HG03108 (cell line): ENCODE measurements at regions not wholly inside any gene's neighbourhood (a gene's known extent, or its start where the extent isn't known, plus 50 kb on each side); places are given as distances from the start of the nearest gene placed in this dataset.

Experiments
- ATAC-seq: cut with Tn5 transposase; IDR thresholded peaks from one replicate; pipeline ENCODE4 v1.9.1; 2021; ENCODE audit warnings: moderate library complexity; ENCODE audit not compliant: unreplicated experiment

- no peak for ATAC-seq
Observed at GRCh38 chr2:144163592-144163991, 356.3 kb downstream of the ZEB2 start.

GRCh38 chr2:144162652-144163051 lies 357.3 kb downstream of the ZEB2 start:
- ATAC-seq, result no peak

- no peak for ATAC-seq
Observed at GRCh38 chr2:144161061-144161460, 358.9 kb downstream of the ZEB2 start.

- ATAC-seq, result no peak
Observed at GRCh38 chr2:144159240-144159639, 360.7 kb downstream of the ZEB2 start.

GRCh38 chr2:144158096-144158495 lies 361.8 kb downstream of the ZEB2 start:
- ATAC-seq, result no peak

GRCh38 chr2:144156736-144157640 lies 362.9 kb downstream of the ZEB2 start:
- no peak for ATAC-seq

GRCh38 chr2:144154205-144154604 lies 365.7 kb downstream of the ZEB2 start:
- no peak for ATAC-seq

GRCh38 chr2:144152817-144153271 lies 367.1 kb downstream of the ZEB2 start:
- no peak for ATAC-seq

- no peak for ATAC-seq
Observed at GRCh38 chr2:144151851-144152250, 368.1 kb downstream of the ZEB2 start.

GRCh38 chr2:144151405-144151804 lies 368.5 kb downstream of the ZEB2 start:
- no peak for ATAC-seq

- no peak for ATAC-seq
Observed at GRCh38 chr2:144147356-144147755, 372.6 kb downstream of the ZEB2 start.

- no peak for ATAC-seq
Observed at GRCh38 chr2:144146876-144147275, 373.0 kb downstream of the ZEB2 start.

GRCh38 chr2:144146076-144146475 lies 373.8 kb downstream of the ZEB2 start:
- ATAC-seq, result no peak

- no peak for ATAC-seq
Observed at GRCh38 chr2:144143294-144144151, 376.4 kb downstream of the ZEB2 start.

- no peak for ATAC-seq
Observed at GRCh38 chr2:144140891-144141290, 379.0 kb downstream of the ZEB2 start.

- ATAC-seq, result no peak
Observed at GRCh38 chr2:144137705-144138428, 382.1 kb downstream of the ZEB2 start.

- ATAC-seq, result no peak
Observed at GRCh38 chr2:144137272-144137671, 382.6 kb downstream of the ZEB2 start.

- no peak for ATAC-seq
Observed at GRCh38 chr2:144136297-144137010, 383.5 kb downstream of the ZEB2 start.

- no peak for ATAC-seq
Observed at GRCh38 chr2:144133936-144134665, 385.8 kb downstream of the ZEB2 start.

GRCh38 chr2:144132357-144132756 lies 387.6 kb downstream of the ZEB2 start:
- no peak for ATAC-seq
